RWPE2 (cell line): ENCODE measurements at regions not wholly inside any gene's neighbourhood (a gene's known extent, or its start where the extent isn't known, plus 50 kb on each side); places are given as distances from the start of the nearest gene placed in this dataset.

Experiments
- ATAC-seq: fragments of 200-7000 bp; cut with Tn5 transposase; 3 replicates; pipeline ENCODE4 v1.9.1; 2021; ENCODE audit warnings: low read depth
- DNase-seq: peaks from one replicate; pipeline ENCODE4 v3.0.0-alpha.2; 2020; ENCODE audit warnings: low spot score
- H3K27ac ChIP-seq: fragments of 450-650 bp; 2 replicates; pipeline ENCODE4 v1.5.1; 2017; ENCODE audit warnings: mild to moderate bottlenecking; ENCODE audit not compliant: poor library complexity, severe bottlenecking
- H3K27me3 ChIP-seq: fragments of 250-450 bp; sonication (Bioruptor Pico); 2 replicates; pipeline ENCODE4 v1.5.1; 2021; ENCODE audit warnings: mild to moderate bottlenecking, moderate library complexity; ENCODE audit not compliant: insufficient read depth, poor library complexity, severe bottlenecking
- H3K36me3 ChIP-seq: fragments of 250-450 bp; sonication (Bioruptor Pico); 2 replicates; pipeline ENCODE4 v1.5.1; 2020; ENCODE audit warnings: low read depth, mild to moderate bottlenecking, moderate library complexity
- H3K4me1 ChIP-seq: fragments of 250-450 bp; sonication (Bioruptor Pico); 2 replicates; pipeline ENCODE4 v1.5.1; 2021; ENCODE audit warnings: mild to moderate bottlenecking, moderate library complexity; ENCODE audit not compliant: insufficient read depth, poor library complexity, severe bottlenecking
- H3K4me3 ChIP-seq: fragments of 250-450 bp; sonication (Bioruptor Pico); 2 replicates; pipeline ENCODE4 v1.5.1; 2021; ENCODE audit warnings: mild to moderate bottlenecking, moderate library complexity; ENCODE audit not compliant: severe bottlenecking
- H3K9me3 ChIP-seq: fragments of 250-450 bp; sonication (Bioruptor Pico); 2 replicates; pipeline ENCODE4 v1.5.1; 2021; ENCODE audit warnings: mild to moderate bottlenecking, moderate library complexity; ENCODE audit not compliant: severe bottlenecking
- TF ChIP-seq, protein P1 (sequence below): fragments of 450-650 bp; IDR thresholded peaks from one replicate; pipeline ENCODE4 v1.5.1; 2017; ENCODE audit warnings: mild to moderate bottlenecking, moderate library complexity; ENCODE audit not compliant: poor library complexity, severe bottlenecking

DNA sequence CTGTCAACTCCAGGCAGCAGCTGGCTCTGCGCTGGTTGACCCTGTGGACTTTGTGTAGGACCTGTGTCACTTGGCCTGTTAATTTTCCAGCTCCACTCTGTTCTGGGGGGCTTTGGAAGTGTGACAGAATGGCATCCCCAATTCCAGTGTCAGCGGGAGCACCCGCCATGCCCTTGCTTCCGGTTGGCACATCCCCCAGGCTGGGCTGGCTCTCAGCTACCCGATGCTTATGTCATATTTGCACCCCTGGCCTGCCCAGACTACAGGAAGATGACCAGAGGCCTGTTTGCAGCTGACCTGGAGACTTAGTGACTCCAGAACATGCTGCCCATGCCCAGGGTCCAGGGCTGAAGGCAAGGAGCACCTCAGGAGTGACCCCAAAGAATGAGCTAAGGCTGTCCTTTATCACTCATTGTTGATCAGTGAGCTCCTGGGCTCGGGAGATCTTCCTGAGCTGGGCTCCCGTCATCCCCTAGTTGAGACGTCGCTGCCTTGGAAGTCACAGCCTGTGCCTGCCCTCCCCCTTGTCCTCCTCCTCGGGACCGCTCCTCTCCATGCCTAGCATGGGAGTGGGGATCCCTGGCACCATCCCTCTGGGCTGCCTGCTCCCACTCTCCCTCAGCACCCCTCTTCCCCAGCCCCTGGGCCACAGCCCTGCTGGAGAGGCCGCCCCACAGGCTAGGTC is 163.4 kb upstream of the RTL1 start:
- Histone ChIP-seq H3K36me3 (no peaks in the 10 kb centered on the region; the same call in 1 of the 2 replicates), H3K9me3 (no peaks in the 10 kb centered on the region), H3K4me3 (no peak overlapping the region), H3K4me1 (no peaks in the 10 kb centered on the region), H3K27ac (no peak overlapping the region), H3K27me3 (no peaks in the 10 kb centered on the region)
- DNase-seq: peak; percentile 54
- ATAC-seq: no peak
- TF ChIP-seq, protein P1, sequence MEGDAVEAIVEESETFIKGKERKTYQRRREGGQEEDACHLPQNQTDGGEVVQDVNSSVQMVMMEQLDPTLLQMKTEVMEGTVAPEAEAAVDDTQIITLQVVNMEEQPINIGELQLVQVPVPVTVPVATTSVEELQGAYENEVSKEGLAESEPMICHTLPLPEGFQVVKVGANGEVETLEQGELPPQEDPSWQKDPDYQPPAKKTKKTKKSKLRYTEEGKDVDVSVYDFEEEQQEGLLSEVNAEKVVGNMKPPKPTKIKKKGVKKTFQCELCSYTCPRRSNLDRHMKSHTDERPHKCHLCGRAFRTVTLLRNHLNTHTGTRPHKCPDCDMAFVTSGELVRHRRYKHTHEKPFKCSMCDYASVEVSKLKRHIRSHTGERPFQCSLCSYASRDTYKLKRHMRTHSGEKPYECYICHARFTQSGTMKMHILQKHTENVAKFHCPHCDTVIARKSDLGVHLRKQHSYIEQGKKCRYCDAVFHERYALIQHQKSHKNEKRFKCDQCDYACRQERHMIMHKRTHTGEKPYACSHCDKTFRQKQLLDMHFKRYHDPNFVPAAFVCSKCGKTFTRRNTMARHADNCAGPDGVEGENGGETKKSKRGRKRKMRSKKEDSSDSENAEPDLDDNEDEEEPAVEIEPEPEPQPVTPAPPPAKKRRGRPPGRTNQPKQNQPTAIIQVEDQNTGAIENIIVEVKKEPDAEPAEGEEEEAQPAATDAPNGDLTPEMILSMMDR: no peak

DNA sequence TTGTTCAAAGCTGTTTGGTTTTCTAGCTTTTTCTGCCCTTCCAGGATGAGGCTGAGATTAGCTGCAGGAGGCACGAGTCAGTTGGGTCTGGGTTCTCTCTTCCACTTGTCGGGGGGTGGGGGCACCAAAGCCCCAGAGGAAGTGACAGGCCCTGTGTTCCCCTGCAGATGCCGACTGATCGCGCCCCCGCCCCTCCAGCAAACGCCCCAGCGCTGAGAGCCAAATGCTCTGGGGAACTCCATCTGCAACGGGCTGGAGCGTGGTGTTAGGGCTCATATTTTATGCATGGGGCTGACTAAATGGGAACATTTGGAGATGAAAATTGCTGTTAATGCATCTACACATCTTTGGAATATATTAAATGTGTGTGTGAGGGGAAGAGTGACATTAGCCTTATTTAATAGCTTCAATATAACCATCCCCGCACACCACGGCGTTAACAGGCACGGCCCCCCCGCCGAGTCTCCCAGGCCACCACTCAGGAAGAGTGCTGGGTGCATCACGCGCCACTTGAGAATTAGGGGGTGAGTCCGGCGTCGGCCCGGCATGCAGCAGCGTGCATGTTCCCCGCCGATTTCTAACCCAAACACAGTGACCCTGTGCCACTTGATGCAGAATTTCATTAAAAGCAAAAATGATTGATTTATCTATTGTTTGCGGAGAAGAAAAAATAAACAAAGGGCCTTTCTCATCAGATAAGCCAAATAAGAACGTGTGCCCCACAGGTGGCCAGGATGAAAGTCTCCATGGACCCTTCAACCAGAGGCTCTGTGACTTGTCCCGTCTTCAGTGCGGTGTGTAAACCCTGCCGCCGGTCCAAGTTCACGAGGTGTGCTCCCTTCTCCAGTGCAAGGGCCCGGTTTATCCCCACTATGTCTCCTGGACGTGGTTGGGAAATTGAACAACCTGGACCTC is 165.0 kb upstream of the RTL1 start:
- TF ChIP-seq, protein P1: no peak
- no peaks in the 10 kb centered on the region for H3K27me3 ChIP-seq
- H3K4me3 ChIP-seq: no peak overlapping the region
- H3K36me3 ChIP-seq: no peaks in the 10 kb centered on the region
- no peak overlapping the region for H3K27ac ChIP-seq
- H3K4me1 ChIP-seq: peaks cover 7% of the 10 kb centered on the region
- H3K9me3 ChIP-seq: no peaks in the 10 kb centered on the region
- ATAC-seq (no peak), DNase-seq (peak; percentile 70)

DNA sequence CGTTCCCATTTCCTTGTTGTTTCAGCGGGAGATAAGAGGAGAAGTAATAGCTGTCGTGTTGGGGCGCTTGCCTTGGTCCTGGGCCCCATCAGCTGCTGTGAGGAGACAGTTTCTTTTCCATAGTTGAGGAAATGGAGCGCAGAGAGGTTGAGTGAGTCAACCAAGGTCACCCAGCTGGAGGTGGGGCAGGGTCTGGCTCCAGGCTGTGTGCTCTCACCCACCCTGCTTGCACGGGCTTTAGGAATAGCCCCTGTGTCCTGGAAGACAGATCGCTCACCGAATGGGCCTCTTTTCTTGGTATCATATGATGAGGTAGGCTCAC is 165.7 kb upstream of the RTL1 start:
- H3K27me3 ChIP-seq: no peaks in the 10 kb centered on the region
- no peak overlapping the region for H3K27ac ChIP-seq
- H3K4me1 ChIP-seq: peaks cover 10% of the 10 kb centered on the region
- ATAC-seq: no peak
- TF ChIP-seq, protein P1: no peak
- H3K9me3 ChIP-seq: no peaks in the 10 kb centered on the region
- H3K4me3 ChIP-seq: no peak overlapping the region
- H3K36me3 ChIP-seq: no peaks in the 10 kb centered on the region
- no peak for DNase-seq

DNA sequence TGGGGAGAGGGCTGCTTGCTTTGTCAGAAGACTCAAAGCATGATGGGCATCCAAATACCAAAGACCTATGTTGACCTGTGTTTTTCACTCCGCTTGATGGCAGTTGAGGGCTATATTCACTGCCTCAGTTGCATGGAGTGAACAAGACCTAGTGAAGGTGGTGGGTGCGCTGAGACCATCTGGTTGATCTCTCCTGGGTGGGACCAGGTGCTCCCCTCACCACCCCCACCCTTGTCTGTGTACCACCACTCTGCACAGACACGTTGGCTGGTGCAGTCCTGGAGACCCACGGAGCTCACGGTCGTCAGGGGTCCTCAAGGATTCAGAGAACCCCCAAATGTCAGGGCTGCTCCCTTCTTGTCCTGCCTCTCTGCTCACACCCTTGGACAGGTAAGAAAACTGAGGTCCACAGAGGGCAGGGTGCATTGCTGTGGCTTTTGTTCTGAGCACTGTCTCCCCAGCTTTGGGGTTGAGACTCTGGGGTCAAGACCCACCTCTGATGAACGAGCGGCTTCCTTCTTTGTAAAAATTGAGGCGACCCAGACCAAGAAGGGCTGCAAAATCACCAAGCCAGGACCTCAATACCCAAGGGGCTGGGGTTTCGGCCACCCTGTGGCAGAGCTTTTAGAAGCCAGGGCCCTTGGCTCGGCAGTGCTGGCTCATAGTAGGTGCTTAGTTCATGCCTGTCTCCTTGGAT is 166.3 kb upstream of the RTL1 start:
- no peak for ATAC-seq
- DNase-seq: no peak

More for the DNA sequence above, 166.3 kb upstream of the RTL1 start:
- Histone ChIP-seq H3K4me3 (no peak overlapping the region), H3K9me3 (no peaks in the 10 kb centered on the region), H3K27ac (no peak overlapping the region), H3K27me3 (no peaks in the 10 kb centered on the region), H3K36me3 (no peaks in the 10 kb centered on the region), H3K4me1 (peaks cover 10% of the 10 kb centered on the region)
- TF ChIP-seq, protein P1: no peak
